NB4 (cell line): ENCODE measurements at regions not wholly inside any gene's neighbourhood (a gene's known extent, or its start where the extent isn't known, plus 50 kb on each side); places are given as distances from the start of the nearest gene placed in this dataset.
"Not testable (repeated sequence)": the region's sequence is repeated elsewhere in the genome, so short reads cannot be mapped to it uniquely, and the experiment has no call there.

ENCODE experiments used
- DNase-seq: peaks from one replicate; pipeline ENCODE4 v3.0.0; 2010; ENCODE audit warnings: low read depth
- H3K4me3 ChIP-seq: one replicate; pipeline ENCODE4 v1.5.1; 2011; ENCODE audit warnings: mild to moderate bottlenecking, low read depth, low read length, moderate library complexity
- CTCF ChIP-seq: IDR thresholded peaks from one replicate; pipeline ENCODE4 v1.5.1; 2012; ENCODE audit warnings: low read depth, low read length
- MAX ChIP-seq: IDR thresholded peaks from 2 replicates; pipeline ENCODE4 v1.6.1; 2011; ENCODE audit warnings: low read depth, low read length
- MYC ChIP-seq: IDR thresholded peaks from 2 replicates; pipeline ENCODE4 v1.6.1; 2011; ENCODE audit warnings: low read depth, low read length
- POLR2A ChIP-seq: IDR thresholded peaks from 2 replicates; pipeline ENCODE4 v1.6.1; 2011; ENCODE audit warnings: mild to moderate bottlenecking; ENCODE audit not compliant: insufficient read length; ENCODE audit errors: extremely low read depth

GRCh38 chr2:175805442-175806124, 196.5 kb downstream of the LNPK start:
- DNase-seq: peak; percentile 72
- no peak overlapping the region for H3K4me3 ChIP-seq
- TF ChIP-seq MAX (no peak), CTCF (no peak), POLR2A (no peak), MYC (no peak)

- DNase-seq: no peak
- TF ChIP-seq MYC: no peak
- TF ChIP-seq POLR2A: no peak
- no peak for TF ChIP-seq CTCF
- no peak for TF ChIP-seq MAX
- no peak overlapping the region for H3K4me3 ChIP-seq
Observed at GRCh38 chr2:175804122-175804521, 197.9 kb downstream of the LNPK start.

- DNase-seq, H3K4me3 ChIP-seq: not testable (repeated sequence)
Observed at GRCh38 chr2:175796422-175796821, 205.6 kb downstream of the LNPK start.

GRCh38 chr2:175793648-175794047, 208.4 kb downstream of the LNPK start:
- no peak overlapping the region for H3K4me3 ChIP-seq
- DNase-seq: peak; percentile 9
- no peak for TF ChIP-seq MYC
- no peak for TF ChIP-seq CTCF
- TF ChIP-seq POLR2A: no peak
- no peak for TF ChIP-seq MAX

GRCh38 chr2:175792881-175793280, 209.2 kb downstream of the LNPK start:
- DNase-seq: no peak
- TF ChIP-seq MYC (no peak), MAX (no peak), CTCF (no peak), POLR2A (no peak)
- H3K4me3 ChIP-seq: no peak overlapping the region

- no peak for DNase-seq
- TF ChIP-seq CTCF (no peak), POLR2A (no peak), MAX (no peak), MYC (no peak)
- H3K4me3 ChIP-seq: no peak overlapping the region
Observed at GRCh38 chr2:175792199-175792598, 209.9 kb downstream of the LNPK start.
